Activated naive CD8-positive, alpha-beta T cell treated with anti-CD3 and anti-CD28 coated beads, Interleukin-2, amount 50 U/mL, for 24 hours (primary cell): ENCODE measurements at regions not wholly inside any gene's neighbourhood (a gene's known extent, or its start where the extent isn't known, plus 50 kb on each side); places are given as distances from the start of the nearest gene placed in this dataset.
A peak's percentile ranks its signal among the peaks of the same experiment; 100 is the strongest.

ENCODE experiments used
- ATAC-seq: fragments of 150-1000 bp; cut with Tn5 transposase; one replicate; pipeline ENCODE4 v1.10.0; 2021
- DNase-seq: peaks from one replicate; pipeline ENCODE4 v3.0.0; 2021
- H3K27ac Mint-ChIP-seq: one replicate; pipeline ENCODE4 v1.8.0; 2021; ENCODE audit warnings: mild to moderate bottlenecking, mixed read lengths
- H3K27me3 Mint-ChIP-seq: one replicate; pipeline ENCODE4 v1.8.0; 2021; ENCODE audit warnings: mixed read lengths
- H3K36me3 Mint-ChIP-seq: one replicate; pipeline ENCODE4 v1.8.0; 2021; ENCODE audit warnings: low read depth, mixed read lengths
- H3K4me1 Mint-ChIP-seq: one replicate; pipeline ENCODE4 v1.8.0; 2021; ENCODE audit warnings: mixed read lengths
- H3K4me3 Mint-ChIP-seq: one replicate; pipeline ENCODE4 v1.8.0; 2021; ENCODE audit warnings: mild to moderate bottlenecking, moderate library complexity, mixed read lengths
- H3K9me3 Mint-ChIP-seq: one replicate; pipeline ENCODE4 v1.8.0; 2021; ENCODE audit warnings: mixed read lengths

DNA sequence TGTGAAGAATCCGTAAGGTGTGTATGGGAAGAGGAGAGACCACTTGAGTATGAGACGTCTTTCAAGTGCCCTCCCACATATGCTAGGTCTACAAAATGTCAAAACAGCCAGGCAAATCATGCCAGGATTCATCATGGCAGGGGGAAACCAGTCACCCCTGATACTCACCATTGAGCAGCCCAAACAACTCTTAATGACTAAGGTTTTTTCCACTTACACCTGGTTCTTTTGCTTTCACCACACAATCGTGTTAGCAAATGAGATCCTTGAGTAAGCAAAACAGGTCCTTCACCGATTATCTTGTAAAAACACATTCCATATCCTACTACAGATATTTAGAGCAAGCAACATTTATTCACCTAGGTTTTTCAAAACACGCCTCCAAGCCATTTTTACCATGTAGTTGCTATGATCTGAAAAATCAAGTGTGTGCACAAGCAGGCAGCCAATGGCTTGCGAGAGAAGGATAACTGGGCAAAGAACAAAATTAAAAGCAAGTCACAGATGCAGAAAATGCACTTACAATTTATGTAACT, 177.5 kb upstream of the LPP start:
- H3K27ac Mint-ChIP-seq = peak overlapping the region; percentile 94
- H3K36me3 Mint-ChIP-seq = peaks cover 2% of the 10 kb centered on the region
- H3K4me3 Mint-ChIP-seq = peak overlapping the region; percentile 3
- peak; percentile 78 for ATAC-seq
- H3K9me3 Mint-ChIP-seq = peaks cover 7% of the 10 kb centered on the region
- DNase-seq = peak; percentile 36
- H3K27me3 Mint-ChIP-seq = no peaks in the 10 kb centered on the region
- H3K4me1 Mint-ChIP-seq = peaks cover 76% of the 10 kb centered on the region

DNA sequence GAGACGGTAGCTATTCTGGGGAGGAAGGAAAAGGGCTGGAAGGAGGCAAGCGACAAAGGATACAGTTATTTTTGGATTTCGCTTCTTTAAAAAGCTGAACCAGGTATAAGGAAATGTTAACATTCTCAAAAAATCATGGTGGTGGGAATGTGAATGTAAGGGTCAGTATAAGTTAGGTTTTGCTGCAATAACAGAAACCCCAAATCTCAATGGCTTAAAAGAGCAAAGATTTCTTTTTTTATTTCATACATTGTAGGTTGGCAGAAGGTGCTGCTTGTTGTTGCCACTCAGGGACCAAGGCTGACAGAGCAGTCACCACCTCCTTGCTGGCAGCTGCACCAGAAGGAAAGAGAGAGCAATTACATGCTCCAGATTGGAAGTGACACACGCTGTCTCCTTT, 176.3 kb upstream of the LPP start:
- Mint-ChIP-seq H3K27ac (no peak overlapping the region), H3K9me3 (peaks cover 7% of the 10 kb centered on the region), H3K36me3 (peaks cover 2% of the 10 kb centered on the region), H3K4me3 (no peak overlapping the region), H3K4me1 (peaks cover 81% of the 10 kb centered on the region), H3K27me3 (no peaks in the 10 kb centered on the region)
- no peak for DNase-seq
- ATAC-seq = no peak

- peaks cover 77% of the 10 kb centered on the region for H3K4me1 Mint-ChIP-seq
- peak overlapping the region; percentile 9 for H3K27ac Mint-ChIP-seq
- no peak for ATAC-seq
- peaks cover 7% of the 10 kb centered on the region for H3K9me3 Mint-ChIP-seq
- DNase-seq = no peak
- H3K27me3 Mint-ChIP-seq = no peaks in the 10 kb centered on the region
- H3K36me3 Mint-ChIP-seq = peaks cover 2% of the 10 kb centered on the region
- no peak overlapping the region for H3K4me3 Mint-ChIP-seq
Measured at GRCh38 chr3:187978433-187979011, 175.4 kb upstream of the LPP start.

GRCh38 chr3:187979564-187979963, 174.4 kb upstream of the LPP start:
- H3K36me3 Mint-ChIP-seq = peaks cover 2% of the 10 kb centered on the region
- DNase-seq (no peak), ATAC-seq (no peak)
- H3K4me3 Mint-ChIP-seq = no peak overlapping the region
- H3K27ac Mint-ChIP-seq = no peak overlapping the region
- H3K9me3 Mint-ChIP-seq = peaks cover 7% of the 10 kb centered on the region
- peaks cover 67% of the 10 kb centered on the region for H3K4me1 Mint-ChIP-seq
- H3K27me3 Mint-ChIP-seq = no peaks in the 10 kb centered on the region

DNA sequence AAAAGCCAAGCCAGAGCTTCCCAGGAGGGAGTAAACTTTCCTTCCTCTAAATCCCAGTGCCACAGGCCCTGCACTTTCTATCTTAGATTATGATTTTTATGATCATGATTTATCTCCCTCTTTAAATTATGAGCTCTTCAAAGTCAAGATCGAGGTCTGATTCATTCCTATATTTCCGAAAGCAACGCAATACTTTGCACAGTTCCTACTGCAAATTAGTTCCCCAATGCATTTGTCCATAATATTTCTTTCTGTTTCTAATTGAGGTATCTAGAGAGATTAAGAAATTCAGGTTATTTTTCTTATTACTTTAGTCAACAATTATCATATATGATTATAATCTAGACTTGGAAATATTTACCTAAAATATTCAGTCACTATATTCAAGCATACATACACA, 173.1 kb upstream of the LPP start:
- Mint-ChIP-seq H3K27ac (no peak overlapping the region), H3K27me3 (no peaks in the 10 kb centered on the region), H3K9me3 (peaks cover 7% of the 10 kb centered on the region), H3K4me3 (no peak overlapping the region), H3K4me1 (peaks cover 58% of the 10 kb centered on the region), H3K36me3 (peaks cover 2% of the 10 kb centered on the region)
- ATAC-seq = no peak
- DNase-seq = no peak

DNA sequence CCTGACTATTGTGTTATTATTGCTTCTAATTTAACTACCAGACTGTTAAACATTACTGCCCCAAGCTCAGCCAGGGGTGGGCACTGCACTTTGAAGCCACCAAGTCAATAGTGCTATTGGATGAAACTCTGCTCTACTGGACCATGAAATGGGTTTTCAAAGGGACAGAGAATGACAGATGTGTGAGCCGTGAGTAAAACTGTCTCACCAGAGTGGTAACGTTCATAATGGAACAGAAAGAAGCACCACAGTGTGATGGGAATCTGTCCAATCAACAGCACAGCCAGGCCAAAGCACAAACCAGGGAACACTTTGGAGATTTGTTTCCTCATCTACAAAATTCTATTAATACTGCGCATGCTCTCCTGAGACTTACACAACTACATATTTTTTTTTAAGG, 171.8 kb upstream of the LPP start:
- H3K4me3 Mint-ChIP-seq = no peak overlapping the region
- DNase-seq (no peak), ATAC-seq (no peak)
- peaks cover 2% of the 10 kb centered on the region for H3K36me3 Mint-ChIP-seq
- no peak overlapping the region for H3K27ac Mint-ChIP-seq
- peaks cover 3% of the 10 kb centered on the region for H3K9me3 Mint-ChIP-seq
- H3K27me3 Mint-ChIP-seq = no peaks in the 10 kb centered on the region
- H3K4me1 Mint-ChIP-seq = peaks cover 60% of the 10 kb centered on the region

GRCh38 chr3:187983484-187984124, 170.4 kb upstream of the LPP start:
- Mint-ChIP-seq H3K36me3 (no peaks in the 10 kb centered on the region), H3K27me3 (no peaks in the 10 kb centered on the region), H3K27ac (no peak overlapping the region), H3K4me3 (no peak overlapping the region), H3K4me1 (peaks cover 59% of the 10 kb centered on the region), H3K9me3 (no peaks in the 10 kb centered on the region)
- no peak for ATAC-seq
- DNase-seq = no peak

- no peak for DNase-seq
- no peaks in the 10 kb centered on the region for H3K27me3 Mint-ChIP-seq
- ATAC-seq = no peak
- peaks cover 41% of the 10 kb centered on the region for H3K4me1 Mint-ChIP-seq
- H3K9me3 Mint-ChIP-seq = no peaks in the 10 kb centered on the region
- no peak overlapping the region for H3K27ac Mint-ChIP-seq
- no peak overlapping the region for H3K4me3 Mint-ChIP-seq
- H3K36me3 Mint-ChIP-seq = no peaks in the 10 kb centered on the region
Measured at GRCh38 chr3:187985647-187986046, 168.3 kb upstream of the LPP start.

DNA sequence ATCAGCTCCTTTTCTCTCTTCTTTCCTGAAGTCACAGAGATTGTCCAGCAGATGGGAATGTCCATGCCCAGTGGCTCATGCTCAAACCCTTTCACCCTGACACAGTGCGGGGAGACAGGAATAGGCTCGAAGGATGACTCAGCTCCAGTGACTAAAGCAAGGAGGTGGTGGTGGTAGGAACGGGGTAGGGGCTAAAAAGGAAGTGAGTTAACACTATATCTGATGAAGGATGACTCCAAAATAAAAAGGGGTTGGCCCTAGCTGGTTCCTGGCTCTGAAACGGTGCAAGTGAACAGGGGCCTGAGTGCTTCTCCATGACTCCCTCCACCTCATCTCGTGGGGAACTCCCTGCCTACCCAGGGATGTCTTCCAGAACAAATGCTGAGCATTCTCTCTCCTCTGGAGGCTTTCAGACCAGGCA, 167.4 kb upstream of the LPP start:
- H3K4me1 Mint-ChIP-seq = peaks cover 43% of the 10 kb centered on the region
- DNase-seq = peak; percentile 47
- H3K36me3 Mint-ChIP-seq = no peaks in the 10 kb centered on the region
- H3K9me3 Mint-ChIP-seq = no peaks in the 10 kb centered on the region
- H3K27ac Mint-ChIP-seq = peak overlapping the region; percentile 21
- H3K27me3 Mint-ChIP-seq = peaks cover 2% of the 10 kb centered on the region
- no peak overlapping the region for H3K4me3 Mint-ChIP-seq
- peak; percentile 90 for ATAC-seq

DNA sequence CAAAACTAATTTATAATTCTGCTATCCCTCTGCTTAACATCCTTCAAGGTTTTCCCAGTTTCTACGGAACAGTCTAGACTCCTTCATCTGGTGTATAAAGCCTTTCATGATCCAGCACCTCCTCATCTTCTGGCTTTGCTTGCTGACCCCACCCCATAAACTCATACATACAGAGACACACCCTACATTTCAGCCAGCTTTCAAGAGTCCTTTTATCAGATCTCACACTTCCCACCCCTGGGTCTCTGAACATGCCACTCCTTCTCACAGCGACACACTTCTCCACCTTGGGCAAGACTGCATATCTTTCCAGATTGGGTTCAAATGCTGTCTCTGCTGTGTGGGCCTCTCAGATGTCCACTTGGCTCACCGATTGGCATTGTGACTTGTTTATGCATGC, 166.8 kb upstream of the LPP start:
- Mint-ChIP-seq H3K27ac (peak overlapping the region; percentile 21), H3K36me3 (no peaks in the 10 kb centered on the region), H3K9me3 (no peaks in the 10 kb centered on the region), H3K4me3 (no peak overlapping the region), H3K27me3 (peaks cover 2% of the 10 kb centered on the region), H3K4me1 (peaks cover 38% of the 10 kb centered on the region)
- ATAC-seq (no peak), DNase-seq (no peak)

DNA sequence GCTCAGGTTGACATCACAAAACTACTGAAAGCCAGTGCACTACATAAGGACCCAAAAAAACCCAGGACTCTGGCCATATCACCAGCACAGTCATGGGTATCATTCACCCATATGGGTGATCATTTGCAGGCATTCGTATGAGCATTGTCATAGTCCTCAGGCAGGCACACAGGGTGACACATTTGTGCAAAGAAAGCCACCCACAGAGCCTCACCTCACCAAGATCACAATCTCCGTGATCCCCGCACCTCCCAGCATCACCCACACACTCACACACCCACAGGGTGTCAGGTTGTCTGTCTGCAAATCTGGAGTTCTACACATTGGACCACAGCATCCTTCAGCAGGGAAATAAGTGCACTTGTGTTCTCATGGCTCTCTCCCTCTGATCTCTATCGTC, 166.0 kb upstream of the LPP start:
- H3K4me3 Mint-ChIP-seq = no peak overlapping the region
- H3K4me1 Mint-ChIP-seq = peaks cover 41% of the 10 kb centered on the region
- H3K36me3 Mint-ChIP-seq = no peaks in the 10 kb centered on the region
- DNase-seq = peak; percentile 37
- no peak overlapping the region for H3K27ac Mint-ChIP-seq
- no peaks in the 10 kb centered on the region for H3K9me3 Mint-ChIP-seq
- H3K27me3 Mint-ChIP-seq = peaks cover 2% of the 10 kb centered on the region
- ATAC-seq = peak; percentile 76

DNA sequence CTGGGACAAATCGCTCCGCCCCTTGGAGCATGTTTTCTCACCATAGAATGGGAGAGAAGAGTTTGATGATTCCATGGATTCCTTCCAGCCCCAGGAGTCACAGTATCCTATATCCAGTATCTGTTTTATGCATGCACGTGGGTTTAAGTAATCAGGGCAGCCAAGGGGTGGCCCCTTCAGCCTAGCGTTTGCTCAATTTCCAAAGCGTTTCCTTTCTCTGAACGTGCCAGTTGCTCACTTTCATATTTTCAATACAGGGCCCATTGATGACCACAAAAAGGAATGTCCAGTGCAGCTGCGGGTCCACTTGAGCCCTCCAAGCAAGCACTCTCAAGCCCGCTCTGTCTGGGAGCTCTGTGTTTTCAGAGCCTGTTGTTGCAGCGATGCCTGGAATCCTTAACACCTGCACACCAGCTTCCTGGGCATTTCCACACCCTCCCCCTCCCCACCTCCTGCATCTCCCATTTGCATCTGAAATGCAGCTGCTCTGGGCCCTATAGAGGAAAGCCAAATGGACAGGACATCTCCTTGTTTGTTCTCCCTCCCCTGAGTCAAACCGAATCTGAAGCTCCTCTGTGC, 164.3 kb upstream of the LPP start:
- H3K4me1 Mint-ChIP-seq = peaks cover 56% of the 10 kb centered on the region
- ATAC-seq = no peak
- no peak overlapping the region for H3K4me3 Mint-ChIP-seq
- no peak overlapping the region for H3K27ac Mint-ChIP-seq
- H3K36me3 Mint-ChIP-seq = no peaks in the 10 kb centered on the region
- H3K27me3 Mint-ChIP-seq = peaks cover 2% of the 10 kb centered on the region
- DNase-seq = no peak
- no peaks in the 10 kb centered on the region for H3K9me3 Mint-ChIP-seq

- no peak for ATAC-seq
- Mint-ChIP-seq H3K4me1 (peaks cover 52% of the 10 kb centered on the region), H3K27ac (no peak overlapping the region), H3K4me3 (no peak overlapping the region), H3K36me3 (no peaks in the 10 kb centered on the region), H3K27me3 (peaks cover 2% of the 10 kb centered on the region), H3K9me3 (no peaks in the 10 kb centered on the region)
- DNase-seq = no peak
Measured at GRCh38 chr3:187992609-187993008, 161.3 kb upstream of the LPP start.

GRCh38 chr3:187994221-187995042, 159.5 kb upstream of the LPP start:
- H3K27ac Mint-ChIP-seq = peak overlapping the region; percentile 78
- peaks cover 2% of the 10 kb centered on the region for H3K27me3 Mint-ChIP-seq
- no peaks in the 10 kb centered on the region for H3K9me3 Mint-ChIP-seq
- H3K36me3 Mint-ChIP-seq = no peaks in the 10 kb centered on the region
- DNase-seq (peak; percentile 22), ATAC-seq (peak; percentile 96)
- peak overlapping the region; percentile 12 for H3K4me3 Mint-ChIP-seq
- peaks cover 54% of the 10 kb centered on the region for H3K4me1 Mint-ChIP-seq
